GM21423 (cell line): ENCODE measurements at regions not wholly inside any gene's neighbourhood (a gene's known extent, or its start where the extent isn't known, plus 50 kb on each side); places are given as distances from the start of the nearest gene placed in this dataset.

Source experiments
- ATAC-seq: cut with Tn5 transposase; IDR thresholded peaks from one replicate; pipeline ENCODE4 v1.9.1; 2021; ENCODE audit warnings: mild to moderate bottlenecking, moderate library complexity; ENCODE audit not compliant: unreplicated experiment

GRCh38 chr14:71201840-71202239 is 294.6 kb downstream of the PCNX1 start:
- ATAC-seq: no peak

DNA sequence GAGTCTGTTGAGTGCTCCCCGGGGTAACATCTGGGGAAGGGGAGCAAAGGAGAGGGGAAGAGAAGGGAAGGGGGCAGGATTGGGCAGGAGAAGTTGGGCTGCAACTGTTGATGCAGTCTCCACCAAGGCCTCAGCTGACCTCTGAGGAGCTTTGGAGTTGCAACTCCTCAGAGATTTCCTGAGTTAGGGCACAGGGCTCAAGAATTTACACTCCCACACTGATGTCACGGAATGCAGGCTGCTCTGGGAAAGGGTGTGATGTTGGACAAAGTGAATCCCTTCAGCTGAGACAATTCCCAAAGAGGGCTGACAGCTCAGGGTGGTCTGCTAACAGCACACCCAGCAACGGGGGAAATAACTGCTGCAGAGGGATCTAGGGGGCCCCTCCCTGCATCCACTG is 295.6 kb downstream of the PCNX1 start:
- ATAC-seq: no peak

DNA sequence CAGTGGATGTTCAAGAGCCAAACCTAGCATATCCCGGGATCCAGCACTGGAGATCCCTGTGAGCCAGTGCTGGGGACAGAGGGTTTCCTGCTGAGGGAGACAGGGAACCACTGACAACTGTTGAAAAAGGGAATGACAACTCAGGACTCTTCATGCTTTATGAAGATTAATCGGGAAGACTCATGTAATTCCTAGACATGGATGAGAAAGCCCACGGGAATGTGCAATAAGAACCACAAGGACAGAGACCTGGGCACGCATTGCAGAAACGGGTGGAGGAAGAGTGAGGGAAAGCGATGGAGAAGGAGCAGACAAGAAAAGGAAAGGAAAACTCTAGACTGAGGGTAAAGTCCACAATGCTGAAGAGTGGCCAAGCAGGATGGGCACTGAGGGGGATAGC is 296.0 kb downstream of the PCNX1 start:
- ATAC-seq: no peak

GRCh38 chr14:71204231-71204630 is 297.0 kb downstream of the PCNX1 start:
- ATAC-seq: no peak

DNA sequence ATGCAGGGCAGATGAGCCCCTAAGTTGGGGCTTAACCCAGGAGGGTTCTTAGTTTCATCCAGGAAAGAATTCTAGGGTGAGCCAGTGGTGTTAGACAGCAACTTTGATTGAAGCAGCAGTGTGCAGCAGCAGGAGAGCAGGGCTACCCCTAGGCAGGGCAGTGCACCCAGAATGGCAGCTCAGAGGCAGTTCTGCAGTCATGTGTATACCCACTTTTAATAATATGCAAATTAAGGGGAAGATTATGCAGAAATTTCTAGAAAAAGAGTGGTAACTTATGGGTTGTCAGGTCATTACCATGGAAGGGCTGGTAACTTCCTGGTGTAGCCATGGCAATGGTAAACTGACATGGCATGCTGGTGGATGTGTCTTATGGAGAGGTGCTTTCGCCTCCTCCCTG is 297.5 kb downstream of the PCNX1 start:
- ATAC-seq: no peak

DNA sequence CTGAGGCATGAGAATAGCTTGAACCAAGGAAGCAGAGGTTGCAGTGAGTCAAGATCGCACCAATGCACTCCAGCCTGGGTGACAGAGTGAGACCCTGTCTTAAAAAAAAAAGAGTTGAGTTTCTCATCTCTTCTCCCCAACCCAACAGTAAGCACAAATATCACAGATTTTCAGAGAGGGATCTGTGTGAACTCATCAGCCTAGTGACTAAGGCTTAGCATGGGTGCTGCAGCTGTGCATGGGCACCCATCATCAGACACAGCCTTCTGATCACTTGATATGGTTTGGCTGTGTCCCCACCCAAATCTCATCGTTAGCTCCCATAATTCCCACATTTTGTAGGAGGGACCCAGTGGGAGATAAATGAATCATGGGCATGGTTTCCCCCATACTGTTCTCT is 298.9 kb downstream of the PCNX1 start:
- ATAC-seq: no peak

GRCh38 chr14:71206766-71207371 is 299.6 kb downstream of the PCNX1 start:
- ATAC-seq: no peak

DNA sequence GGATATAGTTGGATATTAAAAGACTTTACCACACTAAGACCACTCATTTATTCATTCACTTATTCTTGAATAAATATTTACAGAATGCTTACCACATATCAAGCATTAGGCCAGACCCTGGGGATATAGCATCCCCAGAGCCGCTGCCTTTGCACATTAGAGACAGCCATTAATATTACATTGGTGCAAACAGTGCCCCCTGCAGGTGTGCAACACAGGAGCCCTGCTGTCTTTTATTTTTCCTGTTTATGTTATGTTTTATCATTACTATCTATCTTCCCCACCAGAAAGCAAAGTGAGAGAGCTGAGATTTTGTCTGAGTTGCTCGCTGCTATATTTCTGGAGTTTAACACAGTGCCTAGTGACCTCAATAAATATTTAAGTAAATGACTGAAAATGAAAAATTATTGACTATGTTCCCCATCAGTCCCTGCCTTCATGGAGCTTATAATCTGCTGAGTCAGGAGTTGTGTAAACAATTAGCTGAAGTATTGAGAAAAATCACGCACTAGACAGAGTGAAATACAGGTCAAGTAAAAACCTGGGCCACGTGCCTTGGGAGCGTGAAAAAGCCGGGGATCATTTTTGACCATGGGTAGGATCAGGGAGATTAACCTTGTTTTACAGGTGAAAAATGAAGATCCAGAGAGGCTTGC is 301.6 kb downstream of the PCNX1 start:
- ATAC-seq: no peak

GRCh38 chr14:71209888-71210287 is 302.6 kb downstream of the PCNX1 start:
- ATAC-seq: no peak

GRCh38 chr14:71212093-71212492 is 304.8 kb downstream of the PCNX1 start:
- ATAC-seq: no peak

DNA sequence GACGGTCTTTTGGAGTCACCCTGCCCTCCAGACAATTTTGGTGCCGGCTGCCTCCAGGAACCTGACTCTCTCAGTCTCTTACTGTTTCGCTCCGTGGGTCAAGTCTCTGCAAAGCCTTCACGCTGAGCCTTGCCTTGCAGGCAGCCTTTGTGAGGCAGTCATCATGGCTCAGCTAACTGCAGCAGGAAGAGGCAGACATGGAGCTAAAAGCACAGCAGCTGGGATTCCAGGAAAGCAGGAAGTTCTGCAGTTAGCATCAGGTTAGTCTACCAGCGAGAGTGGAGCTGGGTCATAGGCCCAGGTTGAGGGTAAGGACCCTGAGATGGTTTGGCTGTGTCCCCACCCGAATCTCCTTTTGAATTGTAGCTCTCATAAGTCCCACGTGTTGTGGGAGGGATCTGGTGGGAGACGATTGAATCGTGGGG is 305.4 kb downstream of the PCNX1 start:
- ATAC-seq: no peak

- ATAC-seq: no peak
Measured at GRCh38 chr14:71214241-71214640, 307.0 kb downstream of the PCNX1 start.

GRCh38 chr14:71220462-71220861 is 313.2 kb downstream of the PCNX1 start:
- ATAC-seq: no peak

GRCh38 chr14:71221119-71221518 is 313.9 kb downstream of the PCNX1 start:
- ATAC-seq: no peak

- ATAC-seq: no peak
Measured at GRCh38 chr14:71225113-71225512, 317.9 kb downstream of the PCNX1 start.

DNA sequence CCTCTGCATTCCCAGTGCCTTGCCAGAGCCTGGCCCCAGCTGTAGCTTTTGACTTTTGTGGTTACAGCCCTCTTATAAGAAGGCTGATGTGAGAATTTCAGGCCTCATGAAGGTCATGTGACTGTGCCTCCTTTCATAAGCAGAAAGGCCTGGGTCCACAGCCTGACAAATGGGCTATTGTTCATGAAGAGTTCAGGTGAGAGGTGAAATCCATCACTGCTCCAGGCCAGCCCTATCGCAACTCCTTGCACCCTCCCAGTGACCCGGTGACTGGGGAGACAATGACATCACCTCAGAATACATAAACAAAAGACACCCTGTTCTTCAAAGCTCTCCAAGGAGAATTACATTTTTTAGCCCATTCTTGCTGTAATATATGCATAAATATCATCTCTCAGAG is 321.5 kb downstream of the PCNX1 start:
- no peak for ATAC-seq

- ATAC-seq: no peak
Measured at GRCh38 chr14:71229875-71230274, 322.6 kb downstream of the PCNX1 start.

DNA sequence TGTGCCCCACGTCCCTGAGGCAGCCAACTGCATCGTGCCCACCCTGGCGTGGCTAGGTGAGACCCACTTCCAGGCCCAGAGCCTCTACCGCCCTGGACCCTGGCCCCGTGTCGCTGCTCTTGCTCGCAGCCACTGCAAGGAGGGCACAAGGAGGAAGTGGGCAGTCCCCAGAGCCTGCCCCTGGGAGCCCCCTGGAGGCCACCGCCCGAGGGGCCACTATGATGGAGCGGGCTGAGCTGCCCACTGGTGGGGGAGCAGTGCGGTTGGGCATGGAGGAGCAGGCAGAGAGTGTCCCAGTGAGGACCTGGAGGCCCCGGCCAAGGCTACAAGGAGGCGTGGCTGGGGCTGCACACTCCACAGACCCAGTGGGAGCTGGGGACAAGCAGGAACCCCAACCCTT is 323.6 kb downstream of the PCNX1 start:
- ATAC-seq: no peak

DNA sequence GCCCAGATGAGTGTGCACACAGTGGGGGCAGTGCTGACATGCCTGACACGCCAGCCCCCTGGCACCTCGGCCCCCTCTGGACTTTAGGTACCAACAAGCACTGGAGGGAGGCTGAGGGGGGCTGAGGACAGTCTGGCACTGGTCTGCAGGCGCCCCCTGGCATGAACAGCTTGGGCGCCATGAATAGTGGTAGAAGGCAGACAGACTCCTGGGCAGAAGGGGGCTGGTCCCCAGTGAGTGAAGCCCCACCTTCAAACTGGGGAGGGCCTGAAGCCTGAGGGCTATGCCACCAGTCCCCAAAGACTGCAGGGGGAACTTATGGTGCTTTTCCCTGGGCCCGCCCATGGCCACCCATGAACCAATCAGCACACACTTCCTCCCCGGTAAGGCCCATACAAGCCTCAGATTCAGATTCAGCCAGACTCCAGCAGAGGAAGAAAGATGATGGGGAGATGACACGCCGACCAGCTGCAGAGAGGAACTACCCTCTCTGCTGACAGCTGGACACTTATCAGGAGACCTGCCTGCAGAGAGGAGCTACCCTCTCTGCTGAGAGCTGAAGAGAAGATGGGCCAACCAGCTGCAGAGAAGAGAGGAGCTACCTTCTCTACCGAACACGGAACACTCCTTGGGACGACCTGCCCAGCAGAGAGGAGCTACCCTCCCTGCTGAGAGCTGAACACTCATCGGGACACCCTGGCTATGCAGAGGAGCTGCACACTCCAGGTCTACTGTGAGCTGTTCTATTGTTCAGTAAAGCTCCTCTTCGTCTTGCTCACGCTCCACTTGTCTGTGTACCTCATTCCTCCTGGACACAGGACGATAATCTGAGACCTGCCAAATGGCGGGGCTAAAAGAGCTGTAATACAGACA is 324.5 kb downstream of the PCNX1 start:
- no peak for ATAC-seq

GRCh38 chr14:71232506-71232905 is 325.2 kb downstream of the PCNX1 start:
- ATAC-seq: no peak

- ATAC-seq: no peak
Measured at GRCh38 chr14:71235875-71236274, 328.6 kb downstream of the PCNX1 start.

- ATAC-seq: no peak
Measured at GRCh38 chr14:71236487-71236886, 329.2 kb downstream of the PCNX1 start.
